Astrocyte (in vitro differentiated cells and primary cell): ENCODE measurements at regions not wholly inside any gene's neighbourhood (a gene's known extent, or its start where the extent isn't known, plus 50 kb on each side); places are given as distances from the start of the nearest gene placed in this dataset.

Source experiments
- EZH2 ChIP-seq: IDR thresholded peaks from 2 replicates; pipeline ENCODE4 v1.6.1; 2012; ENCODE audit warnings: mild to moderate bottlenecking, low read length, inconsistent platforms; ENCODE audit not compliant: insufficient read depth
- TF ChIP-seq, protein P1 (sequence below): IDR thresholded peaks from 2 replicates; pipeline ENCODE4 v1.5.1; 2011; ENCODE audit warnings: low read depth, mild to moderate bottlenecking, inconsistent platforms, low read length, moderate library complexity; ENCODE audit not compliant: insufficient read depth

GRCh38 chr3:178170698-178171535 is 365.3 kb upstream of the KCNMB2 start:
- TF ChIP-seq, protein P1, sequence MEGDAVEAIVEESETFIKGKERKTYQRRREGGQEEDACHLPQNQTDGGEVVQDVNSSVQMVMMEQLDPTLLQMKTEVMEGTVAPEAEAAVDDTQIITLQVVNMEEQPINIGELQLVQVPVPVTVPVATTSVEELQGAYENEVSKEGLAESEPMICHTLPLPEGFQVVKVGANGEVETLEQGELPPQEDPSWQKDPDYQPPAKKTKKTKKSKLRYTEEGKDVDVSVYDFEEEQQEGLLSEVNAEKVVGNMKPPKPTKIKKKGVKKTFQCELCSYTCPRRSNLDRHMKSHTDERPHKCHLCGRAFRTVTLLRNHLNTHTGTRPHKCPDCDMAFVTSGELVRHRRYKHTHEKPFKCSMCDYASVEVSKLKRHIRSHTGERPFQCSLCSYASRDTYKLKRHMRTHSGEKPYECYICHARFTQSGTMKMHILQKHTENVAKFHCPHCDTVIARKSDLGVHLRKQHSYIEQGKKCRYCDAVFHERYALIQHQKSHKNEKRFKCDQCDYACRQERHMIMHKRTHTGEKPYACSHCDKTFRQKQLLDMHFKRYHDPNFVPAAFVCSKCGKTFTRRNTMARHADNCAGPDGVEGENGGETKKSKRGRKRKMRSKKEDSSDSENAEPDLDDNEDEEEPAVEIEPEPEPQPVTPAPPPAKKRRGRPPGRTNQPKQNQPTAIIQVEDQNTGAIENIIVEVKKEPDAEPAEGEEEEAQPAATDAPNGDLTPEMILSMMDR: no peak
- TF ChIP-seq EZH2: no peak
